ENCODE measurements at regions not wholly inside any gene's neighbourhood (a gene's known extent, or its start where the extent isn't known, plus 50 kb on each side); places are given as distances from the start of the nearest gene placed in this dataset.

DNA sequence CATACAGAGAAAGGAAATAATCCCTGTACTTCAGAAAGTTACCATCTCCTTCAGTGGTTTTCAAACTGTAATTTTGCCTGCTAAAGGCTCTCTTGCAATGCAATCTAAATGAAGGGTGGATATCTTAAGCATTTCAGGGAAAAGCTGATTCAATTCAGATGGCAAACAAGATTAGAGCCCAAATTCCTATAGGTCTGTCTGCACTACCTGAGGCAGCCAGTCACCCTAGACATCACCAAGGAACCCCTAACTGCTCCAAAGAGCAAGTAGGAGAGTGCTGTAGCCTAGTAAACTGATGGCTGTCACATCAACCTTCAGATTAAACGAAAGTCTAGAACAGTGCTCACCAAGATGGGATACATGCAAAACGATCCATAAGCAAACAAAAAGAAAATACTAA lies 138.0 kb upstream of the ANK3 start:
- Histone ChIP-seq H3K27ac (ENCODE audit: low read depth in 1 of 2, low read length in 2 of 2) (no peak overlapping the region), H3K36me3 (ENCODE audit: control insufficient read depth in 4 of 4, insufficient read depth in 3 of 4, low read depth in 1 of 4, low read length in 3 of 4) (no peaks in the 10 kb centered on the region), H3K4me1 (ENCODE audit: control insufficient read depth in 4 of 4, insufficient read depth in 4 of 4, low read length in 3 of 4) (no peaks in the 10 kb centered on the region), H3K9ac (ENCODE audit: low read depth in 1 of 2, low read length in 2 of 2) (no peak overlapping the region), H3K4me3 (ENCODE audit: low read depth in 1 of 3, low read length in 3 of 3) (no peak overlapping the region), H3K9me3 (ENCODE audit: control insufficient read depth in 4 of 4, low read length in 3 of 4) (no peaks in the 10 kb centered on the region), H3K27me3 (ENCODE audit: control insufficient read depth in 4 of 4, insufficient read depth in 4 of 4, low read length in 3 of 4) (no peaks in the 10 kb centered on the region)
- WGBS: 86% methylated on average over 2 of the region's 2 CpGs
- TF ChIP-seq, protein P1, sequence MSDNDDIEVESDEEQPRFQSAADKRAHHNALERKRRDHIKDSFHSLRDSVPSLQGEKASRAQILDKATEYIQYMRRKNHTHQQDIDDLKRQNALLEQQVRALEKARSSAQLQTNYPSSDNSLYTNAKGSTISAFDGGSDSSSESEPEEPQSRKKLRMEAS (IDR thresholded peaks at IDR 0.05): no peak
- TF ChIP-seq RXRA (IDR thresholded peaks at IDR 0.05): no peak
- no peak for TF ChIP-seq TAF1 (conservative IDR thresholded peaks at IDR 0.05)
- no peak for TF ChIP-seq EGR1 (IDR thresholded peaks at IDR 0.05; ENCODE audit: low read depth in 2 of 2)
- no peak for TF ChIP-seq NR2F2 (IDR thresholded peaks at IDR 0.05)
- TF ChIP-seq SP1 (IDR thresholded peaks at IDR 0.05): no peak
- TF ChIP-seq, protein P2, sequence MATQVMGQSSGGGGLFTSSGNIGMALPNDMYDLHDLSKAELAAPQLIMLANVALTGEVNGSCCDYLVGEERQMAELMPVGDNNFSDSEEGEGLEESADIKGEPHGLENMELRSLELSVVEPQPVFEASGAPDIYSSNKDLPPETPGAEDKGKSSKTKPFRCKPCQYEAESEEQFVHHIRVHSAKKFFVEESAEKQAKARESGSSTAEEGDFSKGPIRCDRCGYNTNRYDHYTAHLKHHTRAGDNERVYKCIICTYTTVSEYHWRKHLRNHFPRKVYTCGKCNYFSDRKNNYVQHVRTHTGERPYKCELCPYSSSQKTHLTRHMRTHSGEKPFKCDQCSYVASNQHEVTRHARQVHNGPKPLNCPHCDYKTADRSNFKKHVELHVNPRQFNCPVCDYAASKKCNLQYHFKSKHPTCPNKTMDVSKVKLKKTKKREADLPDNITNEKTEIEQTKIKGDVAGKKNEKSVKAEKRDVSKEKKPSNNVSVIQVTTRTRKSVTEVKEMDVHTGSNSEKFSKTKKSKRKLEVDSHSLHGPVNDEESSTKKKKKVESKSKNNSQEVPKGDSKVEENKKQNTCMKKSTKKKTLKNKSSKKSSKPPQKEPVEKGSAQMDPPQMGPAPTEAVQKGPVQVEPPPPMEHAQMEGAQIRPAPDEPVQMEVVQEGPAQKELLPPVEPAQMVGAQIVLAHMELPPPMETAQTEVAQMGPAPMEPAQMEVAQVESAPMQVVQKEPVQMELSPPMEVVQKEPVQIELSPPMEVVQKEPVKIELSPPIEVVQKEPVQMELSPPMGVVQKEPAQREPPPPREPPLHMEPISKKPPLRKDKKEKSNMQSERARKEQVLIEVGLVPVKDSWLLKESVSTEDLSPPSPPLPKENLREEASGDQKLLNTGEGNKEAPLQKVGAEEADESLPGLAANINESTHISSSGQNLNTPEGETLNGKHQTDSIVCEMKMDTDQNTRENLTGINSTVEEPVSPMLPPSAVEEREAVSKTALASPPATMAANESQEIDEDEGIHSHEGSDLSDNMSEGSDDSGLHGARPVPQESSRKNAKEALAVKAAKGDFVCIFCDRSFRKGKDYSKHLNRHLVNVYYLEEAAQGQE (IDR thresholded peaks at IDR 0.05): no peak
- no peak for TF ChIP-seq FOXA2 (IDR thresholded peaks at IDR 0.05)
- TF ChIP-seq, protein P3, sequence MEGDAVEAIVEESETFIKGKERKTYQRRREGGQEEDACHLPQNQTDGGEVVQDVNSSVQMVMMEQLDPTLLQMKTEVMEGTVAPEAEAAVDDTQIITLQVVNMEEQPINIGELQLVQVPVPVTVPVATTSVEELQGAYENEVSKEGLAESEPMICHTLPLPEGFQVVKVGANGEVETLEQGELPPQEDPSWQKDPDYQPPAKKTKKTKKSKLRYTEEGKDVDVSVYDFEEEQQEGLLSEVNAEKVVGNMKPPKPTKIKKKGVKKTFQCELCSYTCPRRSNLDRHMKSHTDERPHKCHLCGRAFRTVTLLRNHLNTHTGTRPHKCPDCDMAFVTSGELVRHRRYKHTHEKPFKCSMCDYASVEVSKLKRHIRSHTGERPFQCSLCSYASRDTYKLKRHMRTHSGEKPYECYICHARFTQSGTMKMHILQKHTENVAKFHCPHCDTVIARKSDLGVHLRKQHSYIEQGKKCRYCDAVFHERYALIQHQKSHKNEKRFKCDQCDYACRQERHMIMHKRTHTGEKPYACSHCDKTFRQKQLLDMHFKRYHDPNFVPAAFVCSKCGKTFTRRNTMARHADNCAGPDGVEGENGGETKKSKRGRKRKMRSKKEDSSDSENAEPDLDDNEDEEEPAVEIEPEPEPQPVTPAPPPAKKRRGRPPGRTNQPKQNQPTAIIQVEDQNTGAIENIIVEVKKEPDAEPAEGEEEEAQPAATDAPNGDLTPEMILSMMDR (IDR thresholded peaks at IDR 0.05; ENCODE audit: low read depth, low read length, missing input control): no peak
- TF ChIP-seq HNF4G (IDR thresholded peaks at IDR 0.05): no peak
- no peak for TF ChIP-seq YY1 (IDR thresholded peaks at IDR 0.05)
- TF ChIP-seq GABPA (IDR thresholded peaks at IDR 0.05 in 1 of 2, conservative IDR thresholded peaks at IDR 0.05 in 1 of 2): no peak
- TF ChIP-seq, protein P4, sequence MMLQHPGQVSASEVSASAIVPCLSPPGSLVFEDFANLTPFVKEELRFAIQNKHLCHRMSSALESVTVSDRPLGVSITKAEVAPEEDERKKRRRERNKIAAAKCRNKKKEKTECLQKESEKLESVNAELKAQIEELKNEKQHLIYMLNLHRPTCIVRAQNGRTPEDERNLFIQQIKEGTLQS (IDR thresholded peaks at IDR 0.05): no peak
- no peak for TF ChIP-seq FOXA1 (IDR thresholded peaks at IDR 0.05)
- TF ChIP-seq, protein P5, sequence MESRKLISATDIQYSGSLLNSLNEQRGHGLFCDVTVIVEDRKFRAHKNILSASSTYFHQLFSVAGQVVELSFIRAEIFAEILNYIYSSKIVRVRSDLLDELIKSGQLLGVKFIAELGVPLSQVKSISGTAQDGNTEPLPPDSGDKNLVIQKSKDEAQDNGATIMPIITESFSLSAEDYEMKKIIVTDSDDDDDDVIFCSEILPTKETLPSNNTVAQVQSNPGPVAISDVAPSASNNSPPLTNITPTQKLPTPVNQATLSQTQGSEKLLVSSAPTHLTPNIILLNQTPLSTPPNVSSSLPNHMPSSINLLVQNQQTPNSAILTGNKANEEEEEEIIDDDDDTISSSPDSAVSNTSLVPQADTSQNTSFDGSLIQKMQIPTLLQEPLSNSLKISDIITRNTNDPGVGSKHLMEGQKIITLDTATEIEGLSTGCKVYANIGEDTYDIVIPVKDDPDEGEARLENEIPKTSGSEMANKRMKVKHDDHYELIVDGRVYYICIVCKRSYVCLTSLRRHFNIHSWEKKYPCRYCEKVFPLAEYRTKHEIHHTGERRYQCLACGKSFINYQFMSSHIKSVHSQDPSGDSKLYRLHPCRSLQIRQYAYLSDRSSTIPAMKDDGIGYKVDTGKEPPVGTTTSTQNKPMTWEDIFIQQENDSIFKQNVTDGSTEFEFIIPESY (IDR thresholded peaks at IDR 0.05): no peak
- TF ChIP-seq HNF4A (conservative IDR thresholded peaks at IDR 0.05): no peak
- no peak for TF ChIP-seq JUND (IDR thresholded peaks at IDR 0.05)
- no peak for TF ChIP-seq RAD21 (IDR thresholded peaks at IDR 0.05)
- DNase-seq (ENCODE audit: low spot score): no peak

Measured in liver (tissue), 8 donors.